HG03457 (cell line): ENCODE measurements at regions not wholly inside any gene's neighbourhood (a gene's known extent, or its start where the extent isn't known, plus 50 kb on each side); places are given as distances from the start of the nearest gene placed in this dataset.
"Not testable (repeated sequence)": the region's sequence is repeated elsewhere in the genome, so short reads cannot be mapped to it uniquely, and the experiment has no call there.

ENCODE experiments used
- ATAC-seq: cut with Tn5 transposase; IDR thresholded peaks from one replicate; pipeline ENCODE4 v1.9.1; 2021; ENCODE audit warnings: moderate number of reproducible peaks; ENCODE audit not compliant: unreplicated experiment

GRCh38 chr5:33059081-33059480 lies 348.0 kb downstream of the NPR3 start:
- no peak for ATAC-seq

- ATAC-seq: no peak
Measured at GRCh38 chr5:33065131-33065530, 354.0 kb downstream of the NPR3 start.

GRCh38 chr5:33067291-33067690 lies 356.2 kb downstream of the NPR3 start:
- ATAC-seq: no peak

- ATAC-seq: no peak
Measured at GRCh38 chr5:33068786-33069185, 357.7 kb downstream of the NPR3 start.

- no peak for ATAC-seq
Measured at GRCh38 chr5:33072296-33072695, 361.2 kb downstream of the NPR3 start.

- ATAC-seq: no peak
Measured at GRCh38 chr5:33072726-33073125, 361.6 kb downstream of the NPR3 start.

- no peak for ATAC-seq
Measured at GRCh38 chr5:33073881-33074327, 362.8 kb downstream of the NPR3 start.

- ATAC-seq: no peak
Measured at GRCh38 chr5:33074548-33074947, 363.4 kb downstream of the NPR3 start.

- ATAC-seq: no peak
Measured at GRCh38 chr5:33075731-33076130, 364.6 kb downstream of the NPR3 start.

GRCh38 chr5:33079548-33079947 lies 361.2 kb upstream of the TARS1 start:
- no peak for ATAC-seq

- no peak for ATAC-seq
Measured at GRCh38 chr5:33080287-33080686, 360.5 kb upstream of the TARS1 start.

GRCh38 chr5:33088176-33088575 lies 352.6 kb upstream of the TARS1 start:
- no peak for ATAC-seq

GRCh38 chr5:33091571-33092363 lies 349.0 kb upstream of the TARS1 start:
- ATAC-seq: no peak

- ATAC-seq: no peak
Measured at GRCh38 chr5:33092719-33093118, 348.0 kb upstream of the TARS1 start.

GRCh38 chr5:33102551-33102950 lies 338.2 kb upstream of the TARS1 start:
- ATAC-seq: no peak

GRCh38 chr5:33105521-33105941 lies 335.2 kb upstream of the TARS1 start:
- no peak for ATAC-seq

GRCh38 chr5:33110496-33110895 lies 330.3 kb upstream of the TARS1 start:
- ATAC-seq: not testable (repeated sequence)

- no peak for ATAC-seq
Measured at GRCh38 chr5:33114361-33114760, 326.4 kb upstream of the TARS1 start.

GRCh38 chr5:33115467-33115866 lies 325.3 kb upstream of the TARS1 start:
- no peak for ATAC-seq

- ATAC-seq: no peak
Measured at GRCh38 chr5:33118761-33119415, 321.9 kb upstream of the TARS1 start.

- no peak for ATAC-seq
Measured at GRCh38 chr5:33120671-33121070, 320.1 kb upstream of the TARS1 start.

GRCh38 chr5:33129309-33129708 lies 311.5 kb upstream of the TARS1 start:
- no peak for ATAC-seq
